H1 (cell line): ENCODE measurements at regions not wholly inside any gene's neighbourhood (a gene's known extent, or its start where the extent isn't known, plus 50 kb on each side); places are given as distances from the start of the nearest gene placed in this dataset.

Source experiments
- CTCF ChIA-PET: fragments of 300-600 bp; sonication (Branson Sonifier 250); formaldehyde crosslinking; loops from one replicate; lab custom pipeline; 2021; ENCODE audit not compliant: partially characterized antibody; lab: Charles Lee
- POLR2A ChIA-PET: fragments of 300-600 bp; sonication (Branson Sonifier 250); formaldehyde crosslinking; loops from one replicate; lab custom pipeline; 2021; ENCODE audit warnings: inconsistent platforms; ENCODE audit not compliant: partially characterized antibody; lab: Charles Lee
- DNase-seq, 2 experiments: peaks; one replicate each; pipeline versions ENCODE4 v3.0.0 to v3.0.0-alpha.2; 2010 to 2022; ENCODE audit warnings: low spot score in 2 of 2, low read depth in 1 of 2, mixed read lengths in 1 of 2
- FAIRE-seq: peaks from 2 replicates; lab custom pipeline; 2011; peaks lifted over from hg19 to GRCh38; lab: Jason Lieb, UNC
- H2AFZ ChIP-seq: 2 replicates; pipeline ENCODE4 v1.8.1; 2012; ENCODE audit warnings: low read length, inconsistent platforms
- H2AK5ac ChIP-seq: 2 replicates; pipeline ENCODE4 v1.6.1; 2013; ENCODE audit warnings: low read depth, low read length
- H2BK120ac ChIP-seq: replicated peaks from 2 replicates; pipeline ENCODE3; 2013; ENCODE audit warnings: low read depth, low read length, inconsistent platforms
- H2BK12ac ChIP-seq: 2 replicates; pipeline ENCODE4 v1.6.1; 2013; ENCODE audit warnings: low read depth, low read length
- H2BK15ac ChIP-seq: 2 replicates; pipeline ENCODE4 v1.6.1; 2013; ENCODE audit warnings: low read length
- H2BK20ac ChIP-seq: 2 replicates; pipeline ENCODE4 v1.6.1; 2013; ENCODE audit warnings: low read length
- H2BK5ac ChIP-seq: 2 replicates; pipeline ENCODE4 v1.6.1; 2013; ENCODE audit warnings: low read depth, low read length
- H3K14ac ChIP-seq: 2 replicates; pipeline ENCODE4 v1.6.1; 2013; ENCODE audit warnings: inconsistent platforms; ENCODE audit not compliant: insufficient read length
- H3K18ac ChIP-seq: 2 replicates; pipeline ENCODE4 v1.6.1; 2013; ENCODE audit warnings: low read length; ENCODE audit errors: extremely low read depth
- H3K23ac ChIP-seq: 2 replicates; pipeline ENCODE4 v1.6.1; 2013; ENCODE audit warnings: inconsistent platforms; ENCODE audit not compliant: insufficient read length
- H3K23me2 ChIP-seq: 2 replicates; pipeline ENCODE4 v1.6.1; 2013; ENCODE audit warnings: low read depth, low read length
- H3K27ac ChIP-seq: 2 replicates; pipeline ENCODE4 v1.6.1; 2011; ENCODE audit warnings: low read depth, low read length, inconsistent platforms
- H3K27me3 ChIP-seq, 4 experiments: replicated peaks in 1 of 4; 1 replicate in 1 of 4; 2 replicates in 3 of 4; pipeline versions ENCODE4 v1.6.1 to v1.8.1; 2011 to 2013; ENCODE audit warnings: low read length in 3 of 4, mild to moderate bottlenecking in 3 of 4, inconsistent platforms in 2 of 4, mixed read lengths in 2 of 4, moderate library complexity in 1 of 4; ENCODE audit not compliant: control insufficient read depth in 3 of 4, insufficient read depth in 3 of 4; ENCODE audit errors: extremely low read depth in 1 of 4
- H3K36me3 ChIP-seq, 4 experiments: 2 replicates each; pipeline versions ENCODE4 v1.6.1 to v1.8.1; 2011 to 2013; ENCODE audit warnings: mild to moderate bottlenecking in 4 of 4, low read length in 3 of 4, moderate library complexity in 2 of 4, control low read depth in 1 of 4, inconsistent platforms in 1 of 4; ENCODE audit not compliant: insufficient read depth in 4 of 4, control insufficient read depth in 2 of 4
- H3K4ac ChIP-seq: replicated peaks from 2 replicates; pipeline ENCODE3; 2013; ENCODE audit warnings: low read length, low read depth, mixed read lengths, inconsistent platforms; ENCODE audit not compliant: insufficient read length
- H3K4me1 ChIP-seq, 4 experiments: replicated peaks in 1 of 4; 1 replicate in 1 of 4; 2 replicates in 3 of 4; pipeline versions ENCODE4 v1.6.1 to v1.8.1; 2011 to 2013; ENCODE audit warnings: low read length in 3 of 4, inconsistent platforms in 2 of 4, mixed read lengths in 1 of 4; ENCODE audit not compliant: insufficient read depth in 4 of 4, control insufficient read depth in 3 of 4
- H3K4me2 ChIP-seq, 2 experiments: 2 replicates each; pipeline versions ENCODE4 v1.6.1 to v1.8.1; 2011 to 2013; ENCODE audit warnings: low read depth in 2 of 2, low read length in 2 of 2, control low read depth in 1 of 2, inconsistent platforms in 1 of 2, mild to moderate bottlenecking in 1 of 2; ENCODE audit not compliant: insufficient read depth in 1 of 2
- H3K4me3 ChIP-seq, 4 experiments: fragments of 200-600, 300-600 bp in 1 of 4; sonication (generic), shearing (Covaris generic), sonication (Bioruptor Twin) in 1 of 4; 2 replicates each; pipeline versions ENCODE4 v1.5.1 to v1.8.1; 2011 to 2016; ENCODE audit warnings: low read length in 4 of 4, low read depth in 3 of 4, control low read depth in 2 of 4, inconsistent platforms in 2 of 4, mild to moderate bottlenecking in 2 of 4, mixed read lengths in 1 of 4, moderate library complexity in 1 of 4; ENCODE audit not compliant: insufficient read depth in 2 of 4; ENCODE audit errors: extremely low read depth in 1 of 4
- H3K56ac ChIP-seq: replicated peaks from 2 replicates; pipeline ENCODE3; 2013; ENCODE audit warnings: low read depth, mild to moderate bottlenecking, mixed read lengths, low read length, inconsistent platforms; ENCODE audit not compliant: insufficient read length
- H3K79me1 ChIP-seq: 2 replicates; pipeline ENCODE4 v1.6.1; 2013; ENCODE audit warnings: low read depth, low read length, control low read depth
- H3K79me2 ChIP-seq, 2 experiments: 2 replicates each; pipeline versions ENCODE4 v1.6.1 to v1.8.1; 2012 to 2013; ENCODE audit warnings: low read length in 2 of 2, mild to moderate bottlenecking in 2 of 2, inconsistent platforms in 1 of 2; ENCODE audit not compliant: insufficient read depth in 2 of 2, control insufficient read depth in 1 of 2
- H3K9ac ChIP-seq, 4 experiments: replicated peaks in 1 of 4; 1 replicate in 1 of 4; 2 replicates in 3 of 4; pipeline versions ENCODE4 v1.6.1 to v1.8.1; 2011 to 2013; ENCODE audit warnings: low read depth in 3 of 4, low read length in 3 of 4, control low read depth in 2 of 4, mild to moderate bottlenecking in 2 of 4, moderate library complexity in 2 of 4, inconsistent platforms in 1 of 4; ENCODE audit errors: extremely low read depth in 1 of 4
- H3K9me3 ChIP-seq, 2 experiments: 2 replicates each; pipeline versions ENCODE4 v1.6.1 to v1.8.1; 2012 to 2013; ENCODE audit warnings: mild to moderate bottlenecking in 2 of 2, moderate library complexity in 2 of 2, control low read depth in 1 of 2, inconsistent platforms in 1 of 2, low read depth in 1 of 2, low read length in 1 of 2, mixed read lengths in 1 of 2; ENCODE audit not compliant: insufficient read depth in 2 of 2
- H4K20me1 ChIP-seq, 2 experiments: replicated peaks in 1 of 2; 2 replicates each; pipeline versions ENCODE3 to v1.8.1; 2011 to 2013; ENCODE audit warnings: inconsistent platforms in 2 of 2, low read length in 2 of 2, mild to moderate bottlenecking in 1 of 2; ENCODE audit not compliant: insufficient read depth in 2 of 2, control insufficient read depth in 1 of 2
- H4K5ac ChIP-seq: 2 replicates; pipeline ENCODE4 v1.6.1; 2013; ENCODE audit warnings: low read length, low read depth, mixed read lengths, inconsistent platforms; ENCODE audit not compliant: insufficient read length
- H4K8ac ChIP-seq: 2 replicates; pipeline ENCODE4 v1.8.0; 2013; ENCODE audit warnings: mild to moderate bottlenecking, moderate library complexity, low read length, inconsistent platforms; ENCODE audit not compliant: insufficient read depth; ENCODE audit errors: extremely low read depth
- H4K91ac ChIP-seq: replicated peaks from 2 replicates; pipeline ENCODE3; 2013; ENCODE audit warnings: low read length, mixed read lengths, inconsistent platforms; ENCODE audit not compliant: insufficient read length
- ATF2 ChIP-seq: IDR thresholded peaks from 2 replicates; pipeline ENCODE4 v1.6.1; 2012; ENCODE audit warnings: low read length, inconsistent platforms
- BCL11A ChIP-seq, 2 experiments: IDR thresholded peaks; one replicate each; pipeline ENCODE4 v1.6.1; 2011; ENCODE audit warnings: low read depth in 2 of 2, low read length in 2 of 2, mild to moderate bottlenecking in 2 of 2
- JUND ChIP-seq: IDR thresholded peaks from 2 replicates; pipeline ENCODE4 v1.6.1; 2011; ENCODE audit warnings: mild to moderate bottlenecking, improper control_type of control experiment, low read length
- KDM5A ChIP-seq: fragments of 200-600 bp; IDR thresholded peaks from 2 replicates; pipeline ENCODE4 v1.7.1; 2012; ENCODE audit warnings: mild to moderate bottlenecking, low read length, inconsistent platforms, mixed read lengths
- POU5F1 ChIP-seq: IDR thresholded peaks from 2 replicates; pipeline ENCODE4 v1.6.1; 2011; ENCODE audit warnings: low read depth, mild to moderate bottlenecking, low read length, moderate library complexity
- SP2 ChIP-seq: IDR thresholded peaks from 2 replicates; pipeline ENCODE4 v1.6.1; 2012; ENCODE audit warnings: mild to moderate bottlenecking, low read length, inconsistent platforms
- SRF ChIP-seq: IDR thresholded peaks from 2 replicates; pipeline ENCODE4 v1.6.1; 2011; ENCODE audit warnings: mild to moderate bottlenecking, low read depth, low read length, moderate library complexity
- TEAD4 ChIP-seq: IDR thresholded peaks from 2 replicates; pipeline ENCODE4 v1.6.1; 2012; ENCODE audit warnings: low read depth, low read length, inconsistent platforms, mixed read lengths
- USF2 ChIP-seq: IDR thresholded peaks from 2 replicates; pipeline ENCODE4 v1.6.1; 2011; ENCODE audit warnings: low read length, improper control_type of control experiment
- ZNF274 ChIP-seq: IDR thresholded peaks from 2 replicates; pipeline ENCODE4 v1.7.0; 2012; ENCODE audit warnings: low read length, borderline replicate concordance; ENCODE audit errors: extremely low read depth
- WGBS, 2 experiments: shearing (Covaris generic) in 1 of 2; methylation state at CpG; one replicate each; pipeline versions ENCODE4 v1.1.6 to v1.1.7; 2013 to 2015; ENCODE audit warnings: low lambda C conversion rate in 2 of 2, mixed read lengths in 2 of 2, inconsistent platforms in 1 of 2, low coverage in 1 of 2, missing lambda C conversion rate in 1 of 2; ENCODE audit not compliant: insufficient replicate concordance in 2 of 2, insufficient coverage in 1 of 2, insufficient read length in 1 of 2; ENCODE audit errors: extremely low coverage in 1 of 2, missing lambda C conversion rate in 1 of 2; 5-methylcytosine and 5-hydroxymethylcytosine counted together

- H2BK5ac ChIP-seq = no peak overlapping the region
- ChIA-PET CTCF (interaction anchor here (1.4 to 1.5 kb wide), 2 partner anchors 68 to 93 kb away, joined by 3 read pairs; no protein-coding TSS in a partner anchor), POLR2A (interaction anchor here (1.3 kb wide), 1 partner anchor 20 kb away, joined by 3 read pairs; no protein-coding TSS in a partner anchor)
- no peak overlapping the region for H2BK15ac ChIP-seq
- 0 out of 2 replicates have a peak overlapping the region, but pooled peaks have one; percentile 14 for H2AFZ ChIP-seq
- no peak for FAIRE-seq
- H3K27me3 ChIP-seq = no peaks in the 10 kb centered on the region
- no peaks in the 10 kb centered on the region for H3K79me2 ChIP-seq
- 91% methylated on average over 8 of the region's 8 CpGs; no CpG with 5 or more reads in 1 of the 2 experiments for whole genome bisulfite sequencing, 2 experiments
- no peak overlapping the region for H2BK20ac ChIP-seq
- no peak overlapping the region for H3K27ac ChIP-seq
- no peaks in the 10 kb centered on the region for H4K20me1 ChIP-seq
- no peak overlapping the region for H2BK12ac ChIP-seq
- no peaks in the 10 kb centered on the region for H3K9me3 ChIP-seq
- no peak overlapping the region for H3K4me3 ChIP-seq
- no peaks in the 10 kb centered on the region for H3K36me3 ChIP-seq
- H2AK5ac ChIP-seq = no peak overlapping the region
- H3K79me1 ChIP-seq = no peaks in the 10 kb centered on the region
- no peak overlapping the region for H2BK120ac ChIP-seq
- no peak overlapping the region for H3K14ac ChIP-seq
- no peaks in the 10 kb centered on the region for H3K23me2 ChIP-seq
- no peak overlapping the region for H4K8ac ChIP-seq
- no peak overlapping the region for H3K56ac ChIP-seq
- no peak overlapping the region for H3K4ac ChIP-seq
- H4K5ac ChIP-seq = no peak overlapping the region
- DNase-seq = no peak
- no peak overlapping the region for H4K91ac ChIP-seq
- no peak overlapping the region for H3K18ac ChIP-seq
- H3K23ac ChIP-seq = no peak overlapping the region
- peaks cover 0 to 2% (median 0%) of the 10 kb centered on the region in 4 experiments; a peak in 2 of 7 replicates for H3K4me1 ChIP-seq
- H3K4me2 ChIP-seq = no peak overlapping the region
- H3K9ac ChIP-seq = no peak overlapping the region
- TF ChIP-seq KDM5A = no peak
- no peak for TF ChIP-seq ATF2
- no peak for TF ChIP-seq ZNF274
- no peak for TF ChIP-seq USF2
- no peak for TF ChIP-seq BCL11A (IDR thresholded peaks at IDR 0.05; ENCODE audit: low read depth in 2 of 2, low read length in 2 of 2)
- TF ChIP-seq SRF = no peak
- TF ChIP-seq SP2 = no peak
- no peak for TF ChIP-seq TEAD4
- no peak for TF ChIP-seq POU5F1
- no peak for TF ChIP-seq JUND
Observed at GRCh38 chr20:53847139-53847836, 223.1 kb downstream of the BCAS1 start.
